IMR-90 (cell line): ENCODE measurements at regions not wholly inside any gene's neighbourhood (a gene's known extent, or its start where the extent isn't known, plus 50 kb on each side); places are given as distances from the start of the nearest gene placed in this dataset.

Experiments used
- ATAC-seq: fragments of 200-7000 bp; cut with Tn5 transposase; 2 replicates; pipeline ENCODE4 v1.9.1; 2020; ENCODE audit warnings: low read depth, mild to moderate bottlenecking, moderate library complexity
- BruUV-seq: library from RNA; stranded (reverse); fragments of 400-500 nt; replicated peaks from 2 replicates; lab custom pipeline; 2021; lab: Mats Ljungman, UMichigan
- CTCF ChIA-PET: fragments of 300-600 bp; formaldehyde crosslinking; extraction: SDS; loops from one replicate; lab custom pipeline; 2021; ENCODE audit warnings: antibody characterized with exemption; lab: Yijun Ruan, JAX
- POLR2A ChIA-PET: fragments of 300-600 bp; sonication (Branson Sonifier 250); formaldehyde crosslinking; loops from one replicate; lab custom pipeline; 2022; ENCODE audit warnings: antibody characterized with exemption; ENCODE audit not compliant: unreplicated experiment; lab: Charles Lee
- DNase-seq: peaks from one replicate; pipeline ENCODE4 v3.0.0; 2013
- H2AFZ ChIP-seq: replicated peaks from 2 replicates; pipeline ENCODE3; 2013; ENCODE audit warnings: low read length, mild to moderate bottlenecking; ENCODE audit not compliant: poor library complexity
- H2AK5ac ChIP-seq: 2 replicates; pipeline ENCODE4 v1.6.1; 2013; ENCODE audit warnings: low read depth, low read length, inconsistent platforms
- H2AK9ac ChIP-seq: replicated peaks from 2 replicates; pipeline ENCODE3; 2013; ENCODE audit warnings: mild to moderate bottlenecking, low read depth, low read length, moderate library complexity; ENCODE audit not compliant: poor library complexity
- H2BK120ac ChIP-seq: 2 replicates; pipeline ENCODE4 v1.6.1; 2013; ENCODE audit warnings: low read depth, low read length, inconsistent platforms
- H2BK15ac ChIP-seq: 3 replicates; pipeline ENCODE4 v1.6.1; 2013; ENCODE audit warnings: low read depth, low read length, inconsistent platforms
- H2BK20ac ChIP-seq: 2 replicates; pipeline ENCODE4 v1.6.1; 2013; ENCODE audit warnings: low read depth, mild to moderate bottlenecking, inconsistent platforms, low read length, moderate library complexity
- H2BK5ac ChIP-seq: 2 replicates; pipeline ENCODE4 v1.6.1; 2013; ENCODE audit warnings: mild to moderate bottlenecking, low read depth, low read length, inconsistent platforms; ENCODE audit not compliant: poor library complexity, severe bottlenecking
- H3K14ac ChIP-seq: replicated peaks from 2 replicates; pipeline ENCODE4 v1.6.1; 2013; ENCODE audit warnings: low read depth, low read length, inconsistent platforms
- H3K18ac ChIP-seq: 2 replicates; pipeline ENCODE4 v1.6.1; 2013; ENCODE audit warnings: low read depth, low read length, control low read depth
- H3K23ac ChIP-seq: 2 replicates; pipeline ENCODE4 v1.6.1; 2013; ENCODE audit warnings: low read depth, low read length, inconsistent platforms
- H3K27ac ChIP-seq: 2 replicates; pipeline ENCODE4 v1.5.1; 2013; ENCODE audit warnings: mild to moderate bottlenecking, control low read depth, low read length; ENCODE audit not compliant: insufficient read depth
- H3K27me3 ChIP-seq: 2 replicates; pipeline ENCODE4 v1.6.1; 2013; ENCODE audit warnings: low read length; ENCODE audit not compliant: control insufficient read depth, insufficient read depth
- H3K36me3 ChIP-seq: 2 replicates; pipeline ENCODE4 v1.6.1; 2013; ENCODE audit warnings: low read length, mixed read lengths; ENCODE audit not compliant: control insufficient read depth, insufficient read depth
- H3K4ac ChIP-seq: 2 replicates; pipeline ENCODE4 v1.6.1; 2013; ENCODE audit warnings: low read depth, low read length, inconsistent platforms
- H3K4me1 ChIP-seq: 2 replicates; pipeline ENCODE4 v1.6.1; 2013; ENCODE audit warnings: low read length, mixed read lengths; ENCODE audit not compliant: control insufficient read depth, insufficient read depth
- H3K4me2 ChIP-seq: 2 replicates; pipeline ENCODE4 v1.6.1; 2013; ENCODE audit warnings: low read depth, mild to moderate bottlenecking, control low read depth, low read length, moderate library complexity
- H3K4me3 ChIP-seq: 2 replicates; pipeline ENCODE4 v1.5.1; 2013; ENCODE audit warnings: low read depth, mild to moderate bottlenecking, control low read depth, low read length, moderate library complexity; ENCODE audit not compliant: insufficient read depth
- H3K56ac ChIP-seq: 2 replicates; pipeline ENCODE4 v1.6.1; 2013; ENCODE audit warnings: low read length, inconsistent platforms; ENCODE audit not compliant: insufficient read depth; ENCODE audit errors: extremely low read depth
- H3K79me1 ChIP-seq, 2 experiments: 2 replicates each; pipeline ENCODE4 v1.6.1; 2013; ENCODE audit warnings: low read length in 2 of 2, inconsistent platforms in 1 of 2, low read depth in 1 of 2
- H3K9ac ChIP-seq: 2 replicates; pipeline ENCODE4 v1.6.1; 2013; ENCODE audit warnings: low read depth, low read length, control low read depth
- H3K9me1 ChIP-seq: 2 replicates; pipeline ENCODE4 v1.6.1; 2013; ENCODE audit warnings: low read length, inconsistent platforms; ENCODE audit not compliant: insufficient read depth
- H3K9me3 ChIP-seq: 2 replicates; pipeline ENCODE4 v1.6.1; 2013; ENCODE audit warnings: low read length; ENCODE audit not compliant: control insufficient read depth, insufficient read depth
- H4K20me1 ChIP-seq: 2 replicates; pipeline ENCODE4 v1.6.1; 2013; ENCODE audit warnings: low read length, inconsistent platforms; ENCODE audit not compliant: insufficient read depth
- H4K5ac ChIP-seq: 2 replicates; pipeline ENCODE4 v1.6.1; 2013; ENCODE audit warnings: mild to moderate bottlenecking, low read depth, low read length, control low read depth
- H4K8ac ChIP-seq, 2 experiments: 2 replicates each; pipeline ENCODE4 v1.6.1; 2013; ENCODE audit warnings: low read depth in 2 of 2, low read length in 2 of 2, control low read depth in 1 of 2, inconsistent platforms in 1 of 2
- H4K91ac ChIP-seq: 2 replicates; pipeline ENCODE4 v1.6.1; 2013; ENCODE audit warnings: low read depth, low read length, inconsistent platforms; ENCODE audit not compliant: insufficient read depth
- CEBPB ChIP-seq: IDR thresholded peaks from 2 replicates; pipeline ENCODE4 v1.6.1; 2012; ENCODE audit warnings: low read depth, low read length, improper control_type of control experiment
- CHD1 ChIP-seq: IDR thresholded peaks from 2 replicates; pipeline ENCODE4 v1.6.1; 2012; ENCODE audit warnings: low read depth, low read length, improper control_type of control experiment
- MAFK ChIP-seq: IDR thresholded peaks from 2 replicates; pipeline ENCODE4 v1.6.1; 2012; ENCODE audit warnings: low read depth, low read length, improper control_type of control experiment
- MXI1 ChIP-seq: IDR thresholded peaks from 2 replicates; pipeline ENCODE4 v1.6.1; 2012; ENCODE audit warnings: low read depth, mild to moderate bottlenecking, low read length, moderate library complexity, borderline replicate concordance
- NFE2L2 ChIP-seq: fragments of 150-350 bp; IDR thresholded peaks from 2 replicates; pipeline ENCODE4 v1.6.1; 2016; ENCODE audit warnings: low read depth, mild to moderate bottlenecking, low read length
- RAD21 ChIP-seq: IDR thresholded peaks from 2 replicates; pipeline ENCODE4 v1.6.1; 2012; ENCODE audit warnings: low read length, improper control_type of control experiment
- RFX5 ChIP-seq: IDR thresholded peaks from 2 replicates; pipeline ENCODE4 v1.8.0; 2012; ENCODE audit warnings: low read depth, mild to moderate bottlenecking, low read length, moderate library complexity
- SMC3 ChIP-seq: fragments of 150-350 bp; IDR thresholded peaks from 2 replicates; pipeline ENCODE4 v1.6.1; 2016; ENCODE audit warnings: low read depth, mild to moderate bottlenecking, antibody characterized with exemption, low read length, moderate library complexity
- WGBS, 2 experiments: methylation state at CpG; one replicate each; pipeline versions ENCODE4 v1.1.5 to v1.1.7; 2013; ENCODE audit warnings: missing lambda C conversion rate in 2 of 2; ENCODE audit not compliant: insufficient read length in 1 of 2; ENCODE audit errors: extremely low coverage in 2 of 2; 5-methylcytosine and 5-hydroxymethylcytosine counted together
- dilution Hi-C: fragments of 300-500 bp; cut with HindIII; formaldehyde crosslinking; loops from one replicate; pipeline ENCODE4 v1.14.3; 2018; ENCODE audit warnings: low sequenced_read_pairs; ENCODE audit not compliant: unreplicated experiment
- in situ Hi-C: fragments of 300-500 bp; cut with MboI; formaldehyde crosslinking; loops from 3 replicates; pipeline ENCODE4 v1.14.3; 2019; ENCODE audit warnings: low sequenced_read_pairs, inconsistent platforms, mixed read lengths
- intact Hi-C: fragments of 100-400 bp; cut with micrococcal nuclease; formaldehyde crosslinking; loops from 2 replicates; pipeline ENCODE4 v1.10.0; 2022
- TF ChIP-seq, protein P1 (sequence below): conservative IDR thresholded peaks from 2 replicates; pipeline ENCODE4 v1.5.1; 2012; ENCODE audit warnings: mild to moderate bottlenecking, low read depth, low read length, improper control_type of control experiment
- TF ChIP-seq, protein P2 (sequence below): fragments of 150-350 bp; IDR thresholded peaks from 2 replicates; pipeline ENCODE4 v1.6.1; 2016; ENCODE audit warnings: low read depth, mild to moderate bottlenecking, low read length, moderate library complexity, borderline replicate concordance
- TF ChIP-seq, protein P3 (sequence below): fragments of 150-350 bp; IDR thresholded peaks from 2 replicates; pipeline ENCODE4 v1.6.1; 2017; ENCODE audit warnings: mild to moderate bottlenecking, antibody characterized with exemption, low read length, low read depth

DNA sequence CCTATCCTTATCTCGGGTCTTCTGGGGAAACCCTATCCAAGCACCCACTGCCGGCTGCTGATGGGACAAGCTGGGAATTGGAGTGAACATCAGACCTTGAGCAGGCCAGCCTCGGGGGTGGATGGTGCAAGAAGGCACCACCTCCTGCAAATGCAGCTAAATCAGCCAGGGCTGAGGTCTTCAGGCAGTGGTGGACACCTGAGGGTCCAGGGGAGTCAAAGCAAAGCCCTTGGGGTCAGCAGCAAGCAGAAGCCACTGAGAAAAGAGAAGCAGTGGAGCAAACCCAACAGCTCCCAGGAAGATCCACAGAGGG is 55.4 kb upstream of the ENPP7 start:
- H2BK15ac ChIP-seq, result no peak overlapping the region
- ChIA-PET POLR2A (no interaction called here), CTCF (no interaction called here)
- H3K36me3 ChIP-seq, result no peaks in the 10 kb centered on the region
- H3K4me3 ChIP-seq, result no peak overlapping the region
- dilution Hi-C loops (no loop called here), intact Hi-C loops (no loop called here), in situ Hi-C loops (no loop called here)
- ATAC-seq (no peak), DNase-seq (no peak)
- H3K79me1 ChIP-seq, result no peaks in the 10 kb centered on the region
- H3K18ac ChIP-seq, result no peak overlapping the region
- no peak overlapping the region for H3K23ac ChIP-seq
- H3K4ac ChIP-seq, result no peak overlapping the region
- no peaks in the 10 kb centered on the region for H3K9me1 ChIP-seq
- H2BK20ac ChIP-seq, result no peak overlapping the region
- no peak overlapping the region for H3K14ac ChIP-seq
- peaks cover 16% of the 10 kb centered on the region for H3K9me3 ChIP-seq
- WGBS, 2 experiments, result no CpG with 5 or more reads among the region's 3 CpGs
- BruUV-seq, result no TSS peak
- no peak for TF ChIP-seq CEBPB
- TF ChIP-seq, protein P1, sequence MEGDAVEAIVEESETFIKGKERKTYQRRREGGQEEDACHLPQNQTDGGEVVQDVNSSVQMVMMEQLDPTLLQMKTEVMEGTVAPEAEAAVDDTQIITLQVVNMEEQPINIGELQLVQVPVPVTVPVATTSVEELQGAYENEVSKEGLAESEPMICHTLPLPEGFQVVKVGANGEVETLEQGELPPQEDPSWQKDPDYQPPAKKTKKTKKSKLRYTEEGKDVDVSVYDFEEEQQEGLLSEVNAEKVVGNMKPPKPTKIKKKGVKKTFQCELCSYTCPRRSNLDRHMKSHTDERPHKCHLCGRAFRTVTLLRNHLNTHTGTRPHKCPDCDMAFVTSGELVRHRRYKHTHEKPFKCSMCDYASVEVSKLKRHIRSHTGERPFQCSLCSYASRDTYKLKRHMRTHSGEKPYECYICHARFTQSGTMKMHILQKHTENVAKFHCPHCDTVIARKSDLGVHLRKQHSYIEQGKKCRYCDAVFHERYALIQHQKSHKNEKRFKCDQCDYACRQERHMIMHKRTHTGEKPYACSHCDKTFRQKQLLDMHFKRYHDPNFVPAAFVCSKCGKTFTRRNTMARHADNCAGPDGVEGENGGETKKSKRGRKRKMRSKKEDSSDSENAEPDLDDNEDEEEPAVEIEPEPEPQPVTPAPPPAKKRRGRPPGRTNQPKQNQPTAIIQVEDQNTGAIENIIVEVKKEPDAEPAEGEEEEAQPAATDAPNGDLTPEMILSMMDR, result no peak
- no peak for TF ChIP-seq SMC3
- no peak for TF ChIP-seq MAFK
- no peak for TF ChIP-seq MXI1
- no peak for TF ChIP-seq RFX5
- TF ChIP-seq RAD21, result no peak
- no peak for TF ChIP-seq NFE2L2
- TF ChIP-seq, protein P2, sequence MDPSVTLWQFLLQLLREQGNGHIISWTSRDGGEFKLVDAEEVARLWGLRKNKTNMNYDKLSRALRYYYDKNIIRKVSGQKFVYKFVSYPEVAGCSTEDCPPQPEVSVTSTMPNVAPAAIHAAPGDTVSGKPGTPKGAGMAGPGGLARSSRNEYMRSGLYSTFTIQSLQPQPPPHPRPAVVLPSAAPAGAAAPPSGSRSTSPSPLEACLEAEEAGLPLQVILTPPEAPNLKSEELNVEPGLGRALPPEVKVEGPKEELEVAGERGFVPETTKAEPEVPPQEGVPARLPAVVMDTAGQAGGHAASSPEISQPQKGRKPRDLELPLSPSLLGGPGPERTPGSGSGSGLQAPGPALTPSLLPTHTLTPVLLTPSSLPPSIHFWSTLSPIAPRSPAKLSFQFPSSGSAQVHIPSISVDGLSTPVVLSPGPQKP, result no peak
- TF ChIP-seq CHD1, result no peak
- TF ChIP-seq, protein P3, sequence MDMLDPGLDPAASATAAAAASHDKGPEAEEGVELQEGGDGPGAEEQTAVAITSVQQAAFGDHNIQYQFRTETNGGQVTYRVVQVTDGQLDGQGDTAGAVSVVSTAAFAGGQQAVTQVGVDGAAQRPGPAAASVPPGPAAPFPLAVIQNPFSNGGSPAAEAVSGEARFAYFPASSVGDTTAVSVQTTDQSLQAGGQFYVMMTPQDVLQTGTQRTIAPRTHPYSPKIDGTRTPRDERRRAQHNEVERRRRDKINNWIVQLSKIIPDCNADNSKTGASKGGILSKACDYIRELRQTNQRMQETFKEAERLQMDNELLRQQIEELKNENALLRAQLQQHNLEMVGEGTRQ, result no peak
- H4K8ac ChIP-seq, result no peak overlapping the region
- no peak overlapping the region for H2AK9ac ChIP-seq
- H3K4me2 ChIP-seq, result no peak overlapping the region
- no peak overlapping the region for H3K56ac ChIP-seq
- H4K91ac ChIP-seq, result no peak overlapping the region
- H2BK120ac ChIP-seq, result no peak overlapping the region
- H3K4me1 ChIP-seq, result no peaks in the 10 kb centered on the region
- H2BK5ac ChIP-seq, result no peak overlapping the region
- no peak overlapping the region for H4K5ac ChIP-seq
- H3K27ac ChIP-seq, result no peak overlapping the region
- H4K20me1 ChIP-seq, result no peaks in the 10 kb centered on the region
- H2AFZ ChIP-seq, result no peak overlapping the region
- H3K27me3 ChIP-seq, result peaks cover 7% of the 10 kb centered on the region; the same call in 1 of the 2 replicates
- H3K9ac ChIP-seq, result no peak overlapping the region
- H2AK5ac ChIP-seq, result no peak overlapping the region
